KMS-11 (cell line): ENCODE measurements at regions not wholly inside any gene's neighbourhood (a gene's known extent, or its start where the extent isn't known, plus 50 kb on each side); places are given as distances from the start of the nearest gene placed in this dataset.

ENCODE experiments used
- H2AFZ ChIP-seq: fragments of 200-600 bp; sonication (generic); 2 replicates; pipeline ENCODE4 v1.6.1; 2016; ENCODE audit warnings: antibody characterized with exemption, mixed run types, low read depth
- H3K27ac ChIP-seq: fragments of 200-600 bp; sonication (generic); 2 replicates; pipeline ENCODE4 v1.6.1; 2016; ENCODE audit warnings: mild to moderate bottlenecking, mixed run types
- H3K27me3 ChIP-seq: fragments of 200-600 bp; sonication (generic); 2 replicates; pipeline ENCODE4 v1.6.1; 2017; ENCODE audit warnings: mild to moderate bottlenecking, low read depth, mixed run types, moderate library complexity; ENCODE audit not compliant: insufficient read depth
- H3K36me3 ChIP-seq: fragments of 200-600 bp; sonication (generic); 2 replicates; pipeline ENCODE4 v1.6.1; 2017; ENCODE audit warnings: mild to moderate bottlenecking, mixed run types; ENCODE audit not compliant: insufficient read depth
- H3K4me1 ChIP-seq: fragments of 200-600 bp; sonication (generic); 2 replicates; pipeline ENCODE4 v1.6.1; 2016; ENCODE audit warnings: mild to moderate bottlenecking, low read depth, mixed run types; ENCODE audit not compliant: poor library complexity, severe bottlenecking
- H3K4me2 ChIP-seq: fragments of 200-600 bp; sonication (generic); 2 replicates; pipeline ENCODE4 v1.7.0; 2016; ENCODE audit warnings: mild to moderate bottlenecking, mixed run types
- H3K4me3 ChIP-seq: fragments of 200-600 bp; sonication (generic); IDR thresholded peaks from 2 replicates; pipeline ENCODE4 v1.6.1; 2017; ENCODE audit warnings: low read depth, low read length, mixed read lengths; ENCODE audit not compliant: insufficient read depth
- H3K79me2 ChIP-seq: fragments of 200-600 bp; sonication (generic); 2 replicates; pipeline ENCODE4 v1.6.1; 2016; ENCODE audit warnings: low read depth, mixed run types; ENCODE audit not compliant: insufficient read depth
- H3K9ac ChIP-seq: fragments of 200-600 bp; sonication (generic); 2 replicates; pipeline ENCODE4 v1.6.1; 2016; ENCODE audit warnings: mild to moderate bottlenecking, mixed run types
- H4K20me1 ChIP-seq: fragments of 200-600 bp; sonication (generic); 2 replicates; pipeline ENCODE4 v1.6.1; 2016; ENCODE audit warnings: mild to moderate bottlenecking, mixed run types; ENCODE audit not compliant: insufficient read depth
- TF ChIP-seq, protein P1 (sequence below): fragments of 200-600 bp; sonication (generic); conservative IDR thresholded peaks from 2 replicates; pipeline ENCODE4 v1.6.1; 2017; ENCODE audit warnings: low read depth, mild to moderate bottlenecking, antibody characterized with exemption, low read length, moderate library complexity, mixed read lengths

DNA sequence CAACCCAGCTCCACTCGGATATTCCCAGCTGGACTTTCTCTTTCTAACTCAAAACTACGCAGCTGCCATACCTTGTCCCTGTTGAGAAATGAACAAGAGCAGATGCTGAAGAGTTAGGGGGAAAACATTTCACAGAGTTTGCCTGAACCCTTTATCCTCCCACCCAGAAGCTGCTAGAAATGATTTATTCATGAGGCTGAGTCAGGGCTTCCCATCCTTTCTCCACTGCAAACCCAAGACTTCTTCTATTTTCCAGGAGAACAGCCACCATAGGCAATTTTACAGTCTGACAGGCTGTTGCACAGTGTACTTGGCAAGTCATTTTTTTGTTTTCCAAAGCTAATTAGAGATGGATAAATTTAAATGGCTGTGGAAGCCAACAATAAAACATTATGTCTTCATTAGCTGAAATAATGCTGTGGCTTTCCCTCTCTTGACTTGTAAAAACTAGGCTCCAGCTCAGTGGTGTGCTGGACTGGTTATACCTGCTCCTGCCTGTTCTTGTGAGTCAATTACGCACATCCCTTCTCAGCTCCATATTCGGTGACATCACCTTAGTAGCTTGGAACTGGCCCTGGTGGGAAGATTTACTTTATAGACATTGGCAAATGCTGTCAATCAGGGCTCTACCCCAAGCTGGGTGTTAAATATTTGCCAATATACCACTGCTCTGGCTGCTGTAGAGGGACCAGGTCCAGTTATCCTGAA is 71.9 kb downstream of the KIF4B start:
- TF ChIP-seq, protein P1, sequence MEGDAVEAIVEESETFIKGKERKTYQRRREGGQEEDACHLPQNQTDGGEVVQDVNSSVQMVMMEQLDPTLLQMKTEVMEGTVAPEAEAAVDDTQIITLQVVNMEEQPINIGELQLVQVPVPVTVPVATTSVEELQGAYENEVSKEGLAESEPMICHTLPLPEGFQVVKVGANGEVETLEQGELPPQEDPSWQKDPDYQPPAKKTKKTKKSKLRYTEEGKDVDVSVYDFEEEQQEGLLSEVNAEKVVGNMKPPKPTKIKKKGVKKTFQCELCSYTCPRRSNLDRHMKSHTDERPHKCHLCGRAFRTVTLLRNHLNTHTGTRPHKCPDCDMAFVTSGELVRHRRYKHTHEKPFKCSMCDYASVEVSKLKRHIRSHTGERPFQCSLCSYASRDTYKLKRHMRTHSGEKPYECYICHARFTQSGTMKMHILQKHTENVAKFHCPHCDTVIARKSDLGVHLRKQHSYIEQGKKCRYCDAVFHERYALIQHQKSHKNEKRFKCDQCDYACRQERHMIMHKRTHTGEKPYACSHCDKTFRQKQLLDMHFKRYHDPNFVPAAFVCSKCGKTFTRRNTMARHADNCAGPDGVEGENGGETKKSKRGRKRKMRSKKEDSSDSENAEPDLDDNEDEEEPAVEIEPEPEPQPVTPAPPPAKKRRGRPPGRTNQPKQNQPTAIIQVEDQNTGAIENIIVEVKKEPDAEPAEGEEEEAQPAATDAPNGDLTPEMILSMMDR, result no peak
- no peak overlapping the region for H3K9ac ChIP-seq
- H3K79me2 ChIP-seq, result no peaks in the 10 kb centered on the region
- H3K27ac ChIP-seq, result no peak overlapping the region
- no peaks in the 10 kb centered on the region for H3K27me3 ChIP-seq
- no peak overlapping the region for H3K4me3 ChIP-seq
- H4K20me1 ChIP-seq, result no peaks in the 10 kb centered on the region
- H3K4me1 ChIP-seq, result no peaks in the 10 kb centered on the region
- H2AFZ ChIP-seq, result no peak overlapping the region
- no peak overlapping the region for H3K4me2 ChIP-seq
- H3K36me3 ChIP-seq, result no peaks in the 10 kb centered on the region

GRCh38 chr5:155087036-155087435 is 73.5 kb downstream of the KIF4B start:
- Histone ChIP-seq H3K4me3 (no peak overlapping the region), H3K27me3 (no peaks in the 10 kb centered on the region), H3K27ac (no peak overlapping the region), H3K4me2 (no peak overlapping the region), H3K4me1 (no peaks in the 10 kb centered on the region), H3K36me3 (no peaks in the 10 kb centered on the region), H3K9ac (no peak overlapping the region), H2AFZ (no peak overlapping the region), H3K79me2 (no peaks in the 10 kb centered on the region), H4K20me1 (no peaks in the 10 kb centered on the region)
- TF ChIP-seq, protein P1, result no peak

- H3K27ac ChIP-seq, result no peak overlapping the region
- H3K4me1 ChIP-seq, result no peaks in the 10 kb centered on the region
- H3K4me3 ChIP-seq, result no peak overlapping the region
- no peak overlapping the region for H3K9ac ChIP-seq
- no peaks in the 10 kb centered on the region for H4K20me1 ChIP-seq
- no peaks in the 10 kb centered on the region for H3K36me3 ChIP-seq
- no peaks in the 10 kb centered on the region for H3K79me2 ChIP-seq
- H3K4me2 ChIP-seq, result no peak overlapping the region
- no peaks in the 10 kb centered on the region for H3K27me3 ChIP-seq
- TF ChIP-seq, protein P1, result no peak
- H2AFZ ChIP-seq, result no peak overlapping the region
Observed at GRCh38 chr5:155088811-155089210, 75.3 kb downstream of the KIF4B start.

- H3K4me2 ChIP-seq, result no peak overlapping the region
- no peaks in the 10 kb centered on the region for H3K4me1 ChIP-seq
- H3K4me3 ChIP-seq, result no peak overlapping the region
- no peaks in the 10 kb centered on the region for H4K20me1 ChIP-seq
- H3K79me2 ChIP-seq, result no peaks in the 10 kb centered on the region
- H3K27ac ChIP-seq, result no peak overlapping the region
- H3K27me3 ChIP-seq, result no peaks in the 10 kb centered on the region
- TF ChIP-seq, protein P1, result no peak
- no peaks in the 10 kb centered on the region for H3K36me3 ChIP-seq
- H2AFZ ChIP-seq, result no peak overlapping the region
- no peak overlapping the region for H3K9ac ChIP-seq
Observed at GRCh38 chr5:155089643-155090042, 76.1 kb downstream of the KIF4B start.
